Gastroesophageal sphincter (tissue), 2 donors: ENCODE measurements at regions not wholly inside any gene's neighbourhood (a gene's known extent, or its start where the extent isn't known, plus 50 kb on each side); places are given as distances from the start of the nearest gene placed in this dataset.

Experiments
- EP300 ChIP-seq: sonication (generic); formaldehyde crosslinking; IDR thresholded peaks from one replicate; pipeline ENCODE4 v1.6.1; 2017; ENCODE audit warnings: antibody characterized with exemption, mild to moderate bottlenecking
- POLR2AphosphoS5 ChIP-seq: sonication (generic); formaldehyde crosslinking; IDR thresholded peaks from one replicate; pipeline ENCODE4 v1.6.1; 2017; ENCODE audit warnings: antibody characterized with exemption

- TF ChIP-seq EP300 (no peak), POLR2AphosphoS5 (no peak)
Measured at GRCh38 chr5:166810721-166811120, 1480.7 kb upstream of the WWC1 start.
